Right ventricle myocardium superior (tissue), 1 donor: ENCODE measurements at regions not wholly inside any gene's neighbourhood (a gene's known extent, or its start where the extent isn't known, plus 50 kb on each side); places are given as distances from the start of the nearest gene placed in this dataset.
"Not testable (repeated sequence)": the region's sequence is repeated elsewhere in the genome, so short reads cannot be mapped to it uniquely, and the experiment has no call there.

Experiments used
- ATAC-seq: fragments of 200-7000 bp; cut with Tn5 transposase; one replicate; pipeline ENCODE4 v1.9.1; 2020; ENCODE audit warnings: mild to moderate bottlenecking; ENCODE audit not compliant: poor library complexity
- DNase-seq: peaks from one replicate; pipeline ENCODE4 v3.0.0-alpha.2; 2020
- intact Hi-C: fragments of 100-400 bp; cut with DNase I; formaldehyde crosslinking; loops from one replicate; pipeline ENCODE4 v1.11.2; 2022
- donor health status: DM: no; HTN: yes; CAD: no; lungs with severe emphysema.

- intact Hi-C loops, result no loop called here
- DNase-seq (no peak), ATAC-seq (no peak)
Measured at GRCh38 chr2:105497094-105497493, 98.2 kb upstream of the FHL2 start.

DNA sequence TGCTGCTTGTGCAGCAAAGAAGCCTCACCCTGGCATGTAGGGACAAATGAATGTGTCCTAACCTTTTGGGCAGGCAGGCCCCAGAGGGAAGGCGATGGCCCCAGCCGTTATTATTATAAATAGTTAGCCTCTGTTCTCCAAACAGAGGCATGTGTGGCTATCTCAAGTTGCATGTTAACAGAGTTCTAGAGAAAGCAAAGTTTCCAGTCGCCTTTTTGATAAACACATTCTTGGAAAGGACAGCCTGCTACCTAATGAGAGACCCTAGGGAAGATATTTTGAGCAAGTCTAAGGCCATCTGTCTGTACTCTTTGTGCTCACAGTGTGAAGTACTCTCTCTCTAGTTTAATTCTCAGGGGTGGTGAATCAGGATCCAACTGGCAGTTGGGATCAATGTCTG is 97.4 kb upstream of the FHL2 start:
- DNase-seq (peak; percentile 59), ATAC-seq (peak; percentile 78)
- intact Hi-C loops, result no loop called here

GRCh38 chr2:105494683-105495425 is 96.0 kb upstream of the FHL2 start:
- peak; percentile 76 for DNase-seq
- intact Hi-C loops, result no loop called here

DNA sequence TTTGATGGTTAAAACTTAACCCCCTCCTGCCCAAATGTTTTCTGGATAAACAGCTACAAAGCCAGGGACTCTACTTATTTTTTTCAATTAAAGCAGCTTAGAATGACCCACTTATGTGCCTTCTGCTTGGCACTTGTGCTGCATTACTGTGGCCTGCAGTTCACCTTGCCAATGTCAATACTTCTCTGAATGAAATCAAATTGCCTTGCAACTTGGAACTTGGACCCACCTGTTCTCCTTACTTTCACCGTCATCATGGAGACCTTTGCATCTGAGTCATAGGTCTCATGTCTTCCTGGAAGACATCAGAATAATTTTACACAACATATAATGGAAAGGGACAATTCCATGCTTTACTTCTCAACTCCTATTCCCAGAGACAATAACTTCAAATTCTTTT is 92.1 kb upstream of the FHL2 start:
- ATAC-seq (no peak), DNase-seq (no peak)
- intact Hi-C loops, result no loop called here

More at GRCh38 chr2:105494683-105495425, 96.0 kb upstream of the FHL2 start:
- peak; percentile 79 for ATAC-seq

DNA sequence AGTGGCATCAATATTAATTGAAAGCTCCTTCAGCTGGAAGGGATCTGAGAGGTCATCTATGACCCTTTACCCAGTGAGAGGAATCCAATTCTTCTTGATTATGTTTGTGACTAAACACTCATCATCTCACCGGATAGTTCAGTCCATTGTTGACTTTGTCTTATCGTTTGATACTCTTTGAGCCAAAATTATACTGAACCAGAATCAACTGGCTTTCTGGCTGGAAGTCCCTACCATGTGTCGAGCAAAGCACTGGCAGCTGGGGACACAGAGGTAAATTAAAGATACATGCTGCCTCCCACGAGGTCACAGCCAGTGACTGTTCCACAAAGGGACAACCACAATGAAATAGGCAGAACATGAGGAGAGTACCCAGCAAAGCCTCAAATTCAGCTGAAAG is 91.4 kb upstream of the FHL2 start:
- ATAC-seq, result peak; percentile 41
- intact Hi-C loops, result no loop called here
- DNase-seq, result peak; percentile 57

DNA sequence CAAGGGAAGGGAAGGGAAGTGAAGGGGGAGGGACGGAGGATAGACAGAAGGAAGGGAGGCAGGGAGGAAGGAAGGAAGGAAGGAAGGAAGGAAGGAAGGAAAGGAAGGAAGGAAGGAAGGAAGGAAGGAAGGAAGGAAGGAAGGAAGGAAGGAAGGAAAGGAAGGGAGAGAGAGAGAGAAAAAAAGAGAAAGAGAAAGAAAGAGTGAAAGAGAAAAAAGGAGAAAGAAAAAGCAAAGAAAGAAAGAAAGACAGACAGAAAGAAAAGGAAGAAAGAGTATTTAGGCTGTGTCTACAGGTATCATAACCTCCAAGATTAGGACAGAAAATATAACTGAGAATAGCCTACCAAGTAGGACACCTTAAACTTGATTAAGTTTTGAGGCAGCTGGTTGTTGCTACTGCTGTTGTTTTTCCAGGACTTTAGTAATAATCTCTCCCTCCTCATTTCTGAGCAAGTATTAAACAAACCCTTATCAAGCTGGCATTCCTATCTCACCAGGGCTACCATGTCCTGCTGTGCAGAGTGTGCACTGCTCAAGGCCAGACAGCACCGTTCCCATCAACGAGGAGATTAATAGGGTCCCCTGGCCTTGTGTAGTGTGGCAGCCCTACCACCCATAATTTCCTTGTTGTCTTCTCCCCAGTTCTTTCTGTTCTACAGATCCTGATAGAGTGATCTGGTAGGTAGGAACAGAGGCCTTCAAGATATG is 90.5 kb upstream of the FHL2 start:
- ATAC-seq (peak; percentile 16), DNase-seq (no peak)
- intact Hi-C loops, result loop anchor here (5.0 kb wide), 1 partner anchor 47 kb away; no protein-coding TSS in a partner anchor

DNA sequence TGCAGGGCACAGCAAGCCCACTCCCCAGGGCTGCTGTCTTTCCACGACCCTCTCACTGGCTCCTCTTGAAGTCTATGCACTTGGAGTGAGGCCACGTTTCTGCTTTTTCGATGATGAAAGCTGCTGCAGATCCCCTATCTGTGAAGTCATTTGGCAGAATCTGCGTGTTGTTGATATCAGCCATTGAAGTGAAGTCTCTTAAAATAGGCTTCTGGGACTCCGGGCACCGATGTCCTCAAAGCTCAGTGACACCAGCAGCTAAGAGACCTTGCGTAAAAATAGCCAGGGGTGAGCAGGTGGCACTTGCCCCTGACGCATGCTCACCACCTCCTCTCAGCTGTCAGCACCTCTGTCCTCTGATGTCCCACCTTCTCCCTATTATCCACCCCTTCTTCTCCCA is 89.4 kb upstream of the FHL2 start:
- DNase-seq, result peak; percentile 71
- intact Hi-C loops, result loop anchor here (5.0 kb wide), 1 partner anchor 46 kb away; no protein-coding TSS in a partner anchor
- peak; percentile 82 for ATAC-seq

- peak; percentile 69 for DNase-seq
- intact Hi-C loops, result loop anchor here (5.0 kb wide), 1 partner anchor 45 kb away; no protein-coding TSS in a partner anchor
- ATAC-seq, result peak; percentile 70
Measured at GRCh38 chr2:105487142-105488069, 88.6 kb upstream of the FHL2 start.

DNA sequence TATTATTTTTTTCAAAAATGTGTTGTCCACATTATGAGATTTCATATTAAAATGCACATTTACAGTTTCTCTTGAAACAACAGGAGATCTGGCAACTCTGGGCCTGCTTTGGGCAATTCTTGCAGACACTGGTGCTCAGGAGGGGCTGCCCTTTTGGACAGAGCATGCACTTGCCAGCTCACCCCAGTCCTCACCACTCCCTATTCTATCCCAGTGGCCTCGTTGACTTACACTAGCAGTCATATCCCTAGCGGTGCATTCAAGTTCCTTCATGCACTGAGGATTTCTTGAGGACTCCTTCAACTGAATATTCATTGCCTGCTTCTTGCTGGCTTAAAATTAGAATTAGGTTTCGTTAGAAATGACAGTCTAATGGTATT is 87.9 kb upstream of the FHL2 start:
- intact Hi-C loops, result loop anchor here (5.0 kb wide), 1 partner anchor 44 kb away; no protein-coding TSS in a partner anchor
- ATAC-seq (no peak), DNase-seq (no peak)

- DNase-seq (no peak), ATAC-seq (no peak)
- intact Hi-C loops, result no loop called here
Measured at GRCh38 chr2:105478670-105479069, 79.8 kb upstream of the FHL2 start.

DNA sequence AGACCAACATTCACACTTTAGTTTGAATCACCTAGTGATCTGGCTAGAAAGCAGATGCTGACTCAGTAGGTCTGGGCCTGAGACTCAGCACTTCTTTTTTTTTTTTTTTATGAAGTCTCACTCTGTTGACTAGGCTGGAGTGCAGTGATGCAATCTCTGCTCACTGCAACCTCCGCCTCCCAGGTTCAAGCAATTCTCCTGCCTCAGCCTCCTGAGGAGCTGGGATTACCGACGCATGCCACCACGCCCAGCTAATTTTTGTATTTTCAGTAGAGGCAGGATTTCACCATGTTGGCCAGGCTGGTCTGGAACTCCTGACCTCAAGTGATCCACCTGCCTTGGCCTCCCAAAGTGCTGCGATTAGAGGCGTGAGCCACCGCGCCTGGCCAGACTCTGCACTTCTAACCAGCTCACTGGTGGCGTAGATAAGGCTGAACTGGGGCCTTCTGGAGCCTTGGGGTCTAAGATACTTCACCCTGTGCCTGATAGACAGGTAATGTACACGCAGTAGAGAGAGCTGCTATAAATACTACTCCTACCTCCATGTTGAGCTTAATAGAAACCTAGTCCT is 78.3 kb upstream of the FHL2 start:
- DNase-seq, intact Hi-C loops, ATAC-seq: not testable (repeated sequence)

DNA sequence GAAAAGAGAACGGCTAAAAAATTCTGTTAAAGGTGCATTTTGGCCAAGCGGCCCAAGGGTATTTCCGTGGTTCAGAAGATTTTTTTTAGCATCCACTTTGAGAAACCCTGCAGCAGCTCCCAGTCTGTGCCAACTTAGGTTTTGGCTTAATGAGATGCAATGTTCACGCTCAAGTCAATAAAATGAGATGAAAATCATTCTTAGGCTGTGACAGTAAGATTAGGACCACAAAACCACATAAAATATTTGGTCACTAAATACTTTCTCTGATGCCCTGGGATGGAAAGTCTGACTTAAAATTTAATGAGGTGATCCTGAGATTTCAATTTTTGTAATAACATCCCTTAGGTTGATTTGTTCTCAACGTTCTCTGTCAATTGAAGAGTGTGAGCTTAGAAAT is 74.2 kb upstream of the FHL2 start:
- ATAC-seq (no peak), DNase-seq (no peak)
- intact Hi-C loops, result no loop called here

DNA sequence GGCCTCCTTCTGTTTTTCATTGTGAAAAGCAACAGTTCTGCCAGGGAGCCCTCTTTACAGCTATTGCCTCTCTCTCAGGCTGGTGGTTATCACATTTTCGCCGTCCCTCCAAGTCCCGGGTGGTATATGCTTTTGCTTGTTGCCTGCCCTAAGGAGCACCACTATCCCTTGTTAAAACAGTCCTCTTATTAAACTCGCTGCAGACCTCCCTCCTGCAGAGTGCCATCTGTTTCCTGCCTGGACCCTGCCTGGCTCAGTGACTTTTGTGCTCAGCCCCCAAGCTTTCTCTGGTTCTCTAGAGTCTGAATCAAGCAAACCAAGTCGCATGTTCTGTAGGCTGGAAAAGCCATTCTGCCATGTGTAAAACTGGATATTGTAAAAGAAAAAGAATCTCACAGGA is 72.1 kb upstream of the FHL2 start:
- ATAC-seq (no peak), DNase-seq (no peak)
- intact Hi-C loops, result no loop called here

DNA sequence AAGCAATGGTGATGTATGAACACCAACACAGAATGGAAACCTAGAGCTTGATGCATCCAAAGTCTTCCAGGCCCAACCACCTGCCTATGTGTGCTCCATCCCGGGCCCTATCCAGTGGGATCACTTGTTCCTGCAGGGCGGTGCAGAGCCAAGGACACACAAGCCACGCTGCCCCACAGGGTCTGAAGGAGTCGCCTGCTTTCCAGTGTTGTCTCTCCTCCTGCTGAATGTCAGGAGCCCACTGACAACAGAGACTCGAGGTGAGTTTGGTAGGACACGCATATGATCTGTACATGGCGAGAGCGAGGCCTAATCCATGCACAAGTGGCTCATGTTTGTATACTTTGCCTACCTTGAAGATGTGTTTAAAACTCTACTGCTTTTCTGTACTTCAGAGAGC is 70.9 kb upstream of the FHL2 start:
- ATAC-seq, result no peak
- intact Hi-C loops, result no loop called here
- DNase-seq, result no peak

- DNase-seq (no peak), ATAC-seq (no peak)
- intact Hi-C loops, result no loop called here
Measured at GRCh38 chr2:105468582-105469042, 69.8 kb upstream of the FHL2 start.

DNA sequence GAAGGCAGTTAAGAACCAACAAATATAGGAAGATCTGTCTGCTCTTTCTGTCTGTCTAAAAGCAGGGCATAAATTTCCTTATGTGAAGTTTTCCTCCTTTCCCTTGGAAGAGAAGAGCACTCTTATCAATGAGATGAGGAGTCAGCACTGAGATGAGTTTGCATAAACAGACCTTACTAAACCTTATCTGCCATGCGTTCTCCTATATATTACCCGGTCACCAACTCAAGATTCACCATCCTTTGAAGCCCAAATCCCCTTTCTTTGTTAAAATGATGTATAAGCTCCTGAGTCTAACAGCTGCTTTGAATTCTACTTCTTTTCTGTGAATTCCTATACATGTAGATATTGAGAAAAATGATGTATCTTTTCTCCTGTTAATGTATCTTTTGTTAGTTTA is 65.5 kb upstream of the FHL2 start:
- DNase-seq (no peak), ATAC-seq (no peak)
- intact Hi-C loops, result no loop called here

- DNase-seq (no peak), ATAC-seq (no peak)
- intact Hi-C loops, result no loop called here
Measured at GRCh38 chr2:105460048-105460732, 61.3 kb upstream of the FHL2 start.

- intact Hi-C loops, result no loop called here
- no peak for DNase-seq
- ATAC-seq, result no peak
Measured at GRCh38 chr2:105458076-105458475, 59.2 kb upstream of the FHL2 start.
